ENCODE measurements at regions not wholly inside any gene's neighbourhood (a gene's known extent, or its start where the extent isn't known, plus 50 kb on each side); places are given as distances from the start of the nearest gene placed in this dataset.

GRCh38 chr21:27813750-27814149 lies 846.9 kb upstream of the ADAMTS5 start:
- no peaks in the 10 kb centered on the region for H3K27me3 ChIP-seq (ENCODE audit: control insufficient read depth, low read length)

GRCh38 chr21:27813344-27813743 lies 846.5 kb upstream of the ADAMTS5 start:
- Histone ChIP-seq H3F3A (ENCODE audit: control insufficient read depth, insufficient read depth) (no peaks in the 10 kb centered on the region), H3K4me1 (ENCODE audit: control insufficient read depth, low read length) (no peaks in the 10 kb centered on the region), H3K9me3 (ENCODE audit: control insufficient read depth, insufficient read depth, low read length) (no peaks in the 10 kb centered on the region), H3K27ac (ENCODE audit: low read depth, low read length) (no peak overlapping the region), H4K20me1 (ENCODE audit: control insufficient read depth, insufficient read depth, low read depth, low read length) (no peaks in the 10 kb centered on the region), H3K27me3 (ENCODE audit: control insufficient read depth, low read length) (no peaks in the 10 kb centered on the region), H3K9me2 (replicated peaks; ENCODE audit: control insufficient read depth, low read length) (no peaks in the 10 kb centered on the region), H3K79me2 (ENCODE audit: control insufficient read depth, low read length) (no peaks in the 10 kb centered on the region), H3K4me2 (ENCODE audit: low read length) (no peak overlapping the region), H3K36me3 (ENCODE audit: control insufficient read depth, low read length) (no peaks in the 10 kb centered on the region), H3K4me3 (ENCODE audit: low read length) (no peak overlapping the region)
- TF ChIP-seq EZH2phosphoT487 (IDR thresholded peaks at IDR 0.05; ENCODE audit: borderline replicate concordance, low read length) (no peak), CTCF (IDR thresholded peaks at IDR 0.05; ENCODE audit: low read depth, low read length, poor library complexity, severe bottlenecking) (no peak)

More at GRCh38 chr21:27813750-27814149, 846.9 kb upstream of the ADAMTS5 start:
- H3K9me3 ChIP-seq (ENCODE audit: control insufficient read depth, insufficient read depth, low read length): no peaks in the 10 kb centered on the region
- H3K9me2 ChIP-seq (replicated peaks; ENCODE audit: control insufficient read depth, low read length): no peaks in the 10 kb centered on the region
- H3K4me2 ChIP-seq (ENCODE audit: low read length): no peak overlapping the region
- no peaks in the 10 kb centered on the region for H3K79me2 ChIP-seq (ENCODE audit: control insufficient read depth, low read length)
- no peak for TF ChIP-seq CTCF (IDR thresholded peaks at IDR 0.05; ENCODE audit: low read depth, low read length, poor library complexity, severe bottlenecking)
- TF ChIP-seq EZH2phosphoT487 (IDR thresholded peaks at IDR 0.05; ENCODE audit: borderline replicate concordance, low read length): no peak
- no peaks in the 10 kb centered on the region for H3F3A ChIP-seq (ENCODE audit: control insufficient read depth, insufficient read depth)
- no peaks in the 10 kb centered on the region for H4K20me1 ChIP-seq (ENCODE audit: control insufficient read depth, insufficient read depth, low read depth, low read length)
- no peak overlapping the region for H3K27ac ChIP-seq (ENCODE audit: low read depth, low read length)
- H3K36me3 ChIP-seq (ENCODE audit: control insufficient read depth, low read length): no peaks in the 10 kb centered on the region
- no peaks in the 10 kb centered on the region for H3K4me1 ChIP-seq (ENCODE audit: control insufficient read depth, low read length)
- H3K4me3 ChIP-seq (ENCODE audit: low read length): no peak overlapping the region

- Histone ChIP-seq H3K79me2 (ENCODE audit: control insufficient read depth, low read length) (no peaks in the 10 kb centered on the region), H3F3A (ENCODE audit: control insufficient read depth, insufficient read depth) (no peaks in the 10 kb centered on the region), H3K27me3 (ENCODE audit: control insufficient read depth, low read length) (no peaks in the 10 kb centered on the region), H3K36me3 (ENCODE audit: control insufficient read depth, low read length) (no peaks in the 10 kb centered on the region), H3K9me3 (ENCODE audit: control insufficient read depth, insufficient read depth, low read length) (no peaks in the 10 kb centered on the region), H3K4me1 (ENCODE audit: control insufficient read depth, low read length) (no peaks in the 10 kb centered on the region), H3K9me2 (replicated peaks; ENCODE audit: control insufficient read depth, low read length) (no peaks in the 10 kb centered on the region), H3K27ac (ENCODE audit: low read depth, low read length) (no peak overlapping the region), H3K4me3 (ENCODE audit: low read length) (no peak overlapping the region), H3K4me2 (ENCODE audit: low read length) (no peak overlapping the region), H4K20me1 (ENCODE audit: control insufficient read depth, insufficient read depth, low read depth, low read length) (no peaks in the 10 kb centered on the region)
- TF ChIP-seq EZH2phosphoT487 (IDR thresholded peaks at IDR 0.05; ENCODE audit: borderline replicate concordance, low read length): no peak
- TF ChIP-seq CTCF (IDR thresholded peaks at IDR 0.05; ENCODE audit: low read depth, low read length, poor library complexity, severe bottlenecking): no peak
Measured at GRCh38 chr21:27812279-27812678, 845.4 kb upstream of the ADAMTS5 start.

GRCh38 chr21:27808923-27809322 lies 842.0 kb upstream of the ADAMTS5 start:
- Histone ChIP-seq H3K4me2 (ENCODE audit: low read length) (no peak overlapping the region), H3K79me2 (ENCODE audit: control insufficient read depth, low read length) (no peaks in the 10 kb centered on the region), H3K27me3 (ENCODE audit: control insufficient read depth, low read length) (no peaks in the 10 kb centered on the region), H3K4me3 (ENCODE audit: low read length) (no peak overlapping the region), H4K20me1 (ENCODE audit: control insufficient read depth, insufficient read depth, low read depth, low read length) (no peaks in the 10 kb centered on the region), H3K9me3 (ENCODE audit: control insufficient read depth, insufficient read depth, low read length) (no peaks in the 10 kb centered on the region), H3K27ac (ENCODE audit: low read depth, low read length) (no peak overlapping the region), H3K4me1 (ENCODE audit: control insufficient read depth, low read length) (no peaks in the 10 kb centered on the region), H3K36me3 (ENCODE audit: control insufficient read depth, low read length) (no peaks in the 10 kb centered on the region), H3K9me2 (replicated peaks; ENCODE audit: control insufficient read depth, low read length) (no peaks in the 10 kb centered on the region), H3F3A (ENCODE audit: control insufficient read depth, insufficient read depth) (no peaks in the 10 kb centered on the region)
- no peak for TF ChIP-seq EZH2phosphoT487 (IDR thresholded peaks at IDR 0.05; ENCODE audit: borderline replicate concordance, low read length)
- TF ChIP-seq CTCF (IDR thresholded peaks at IDR 0.05; ENCODE audit: low read depth, low read length, poor library complexity, severe bottlenecking): no peak
